ENCODE measurements at regions not wholly inside any gene's neighbourhood (a gene's known extent, or its start where the extent isn't known, plus 50 kb on each side); places are given as distances from the start of the nearest gene placed in this dataset.
"Not testable (repeated sequence)": the region's sequence is repeated elsewhere in the genome, so short reads cannot be mapped to it uniquely, and the experiment has no call there.

DNA sequence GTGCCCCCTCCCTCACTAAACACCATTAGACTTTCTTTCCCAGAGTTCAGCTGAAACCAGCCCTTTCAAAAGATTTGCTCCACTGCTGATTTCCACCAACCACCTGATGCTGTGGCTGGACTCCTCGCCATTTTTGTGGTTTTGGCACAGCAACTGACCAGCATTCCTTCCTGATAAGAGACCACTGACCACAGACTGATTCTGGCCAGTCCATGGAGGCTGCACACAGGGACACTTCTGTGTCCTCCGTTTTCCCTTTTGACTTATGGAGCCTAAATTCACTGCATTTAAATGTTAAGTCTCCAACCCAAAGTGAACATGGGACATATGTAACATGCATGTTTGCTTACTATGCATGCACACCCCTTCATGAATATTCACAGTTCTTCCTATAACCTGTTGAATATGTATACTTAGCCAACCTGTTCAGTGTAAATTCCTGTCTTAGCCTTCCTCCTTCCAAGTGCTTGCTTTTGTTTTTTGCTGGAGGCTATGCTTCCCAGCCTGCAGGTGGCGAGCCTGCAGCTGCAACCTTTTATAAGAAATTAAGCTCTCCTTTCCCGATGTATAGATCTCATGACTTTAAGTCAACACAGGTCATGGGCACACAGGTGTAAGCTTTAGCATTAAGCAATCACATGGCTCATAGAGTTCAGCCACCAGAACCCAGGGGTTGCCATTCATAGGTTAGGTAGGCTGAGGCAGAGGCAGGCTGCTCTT is 78.7 kb downstream of the ACTL7B start:
- Mint-ChIP-seq H3K4me3 (no peak overlapping the region), H3K4me1 (no peaks in the 10 kb centered on the region), H3K36me3 (no peaks in the 10 kb centered on the region), H3K9me3 (no peaks in the 10 kb centered on the region), H3K27ac (no peak overlapping the region)
- DNase-seq (ENCODE audit: low spot score in 2 of 2) = no peak
- no peak for ATAC-seq

GRCh38 chr9:108775901-108776306 is 79.9 kb downstream of the ACTL7B start:
- ATAC-seq (no peak), DNase-seq (ENCODE audit: low spot score in 2 of 2) (no peak)
- no peaks in the 10 kb centered on the region for H3K9me3 Mint-ChIP-seq
- no peak overlapping the region for H3K4me3 Mint-ChIP-seq
- no peak overlapping the region for H3K27ac Mint-ChIP-seq
- no peaks in the 10 kb centered on the region for H3K4me1 Mint-ChIP-seq
- H3K36me3 Mint-ChIP-seq = no peaks in the 10 kb centered on the region

DNA sequence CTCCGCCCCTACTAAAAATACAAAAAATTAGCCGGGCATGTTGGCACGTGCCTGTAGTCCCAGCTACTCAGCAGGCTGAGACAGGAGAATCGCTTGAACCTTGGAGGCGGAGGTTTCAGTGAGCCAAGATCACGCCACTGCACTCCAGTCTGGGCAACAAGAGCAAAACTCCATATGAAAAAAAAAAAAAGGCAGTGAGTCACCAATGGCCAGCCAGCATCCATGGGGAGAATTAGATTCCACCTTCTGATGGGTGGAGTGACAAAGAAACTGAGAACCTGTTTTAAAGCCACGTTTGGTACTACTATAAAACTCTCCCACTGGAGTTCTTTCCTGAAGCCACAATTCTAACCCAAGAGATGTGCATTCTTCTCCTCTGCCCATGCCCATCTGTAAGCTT is 81.7 kb downstream of the ACTL7B start:
- H3K4me3 Mint-ChIP-seq; H3K4me1 Mint-ChIP-seq; DNase-seq (ENCODE audit: low spot score in 2 of 2); H3K27ac Mint-ChIP-seq; H3K36me3 Mint-ChIP-seq; ATAC-seq; H3K9me3 Mint-ChIP-seq: not testable (repeated sequence)

GRCh38 chr9:108772301-108772894 is 83.4 kb downstream of the ACTL7B start:
- Mint-ChIP-seq H3K36me3 (no peaks in the 10 kb centered on the region), H3K9me3 (no peaks in the 10 kb centered on the region), H3K27ac (no peak overlapping the region), H3K4me3 (no peak overlapping the region), H3K4me1 (no peaks in the 10 kb centered on the region)
- no peak for ATAC-seq
- DNase-seq (ENCODE audit: low spot score in 2 of 2) = no peak

DNA sequence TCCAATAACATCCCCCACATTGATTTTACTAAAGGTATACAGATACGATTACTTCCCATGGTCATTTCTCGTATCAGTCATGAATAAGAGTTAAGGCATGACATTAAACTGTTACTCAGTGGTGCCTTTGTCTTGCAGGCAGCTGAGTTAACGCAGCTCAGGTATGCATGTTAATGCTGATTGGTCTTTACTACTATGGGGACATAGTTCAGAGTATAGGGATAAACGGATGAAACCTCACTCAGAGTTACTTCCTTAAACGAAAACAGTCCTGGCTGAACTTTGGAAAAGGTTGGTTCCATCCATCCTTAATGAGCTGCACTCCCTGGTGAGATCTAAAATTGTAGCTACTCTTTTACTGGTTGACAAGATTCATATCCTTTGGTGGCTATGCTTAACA is 87.0 kb downstream of the ACTL7B start:
- Mint-ChIP-seq H3K4me1 (no peaks in the 10 kb centered on the region), H3K9me3 (no peaks in the 10 kb centered on the region), H3K4me3 (no peak overlapping the region), H3K36me3 (no peaks in the 10 kb centered on the region), H3K27ac (no peak overlapping the region)
- DNase-seq (ENCODE audit: low spot score in 2 of 2) = no peak
- no peak for ATAC-seq

- H3K27ac Mint-ChIP-seq = no peak overlapping the region
Observed at GRCh38 chr9:108766626-108767161, 89.1 kb downstream of the ACTL7B start.

GRCh38 chr9:108765265-108765664 is 90.5 kb downstream of the ACTL7B start:
- DNase-seq (ENCODE audit: low spot score in 2 of 2) (no peak), ATAC-seq (no peak)
- Mint-ChIP-seq H3K9me3 (no peaks in the 10 kb centered on the region), H3K36me3 (no peaks in the 10 kb centered on the region), H3K27ac (no peak overlapping the region), H3K4me1 (no peaks in the 10 kb centered on the region), H3K4me3 (no peak overlapping the region)

More at GRCh38 chr9:108766626-108767161, 89.1 kb downstream of the ACTL7B start:
- Mint-ChIP-seq H3K9me3 (no peaks in the 10 kb centered on the region), H3K36me3 (no peaks in the 10 kb centered on the region), H3K4me3 (no peak overlapping the region), H3K4me1 (no peaks in the 10 kb centered on the region)
- DNase-seq (ENCODE audit: low spot score in 2 of 2) = no peak
- ATAC-seq = no peak

DNA sequence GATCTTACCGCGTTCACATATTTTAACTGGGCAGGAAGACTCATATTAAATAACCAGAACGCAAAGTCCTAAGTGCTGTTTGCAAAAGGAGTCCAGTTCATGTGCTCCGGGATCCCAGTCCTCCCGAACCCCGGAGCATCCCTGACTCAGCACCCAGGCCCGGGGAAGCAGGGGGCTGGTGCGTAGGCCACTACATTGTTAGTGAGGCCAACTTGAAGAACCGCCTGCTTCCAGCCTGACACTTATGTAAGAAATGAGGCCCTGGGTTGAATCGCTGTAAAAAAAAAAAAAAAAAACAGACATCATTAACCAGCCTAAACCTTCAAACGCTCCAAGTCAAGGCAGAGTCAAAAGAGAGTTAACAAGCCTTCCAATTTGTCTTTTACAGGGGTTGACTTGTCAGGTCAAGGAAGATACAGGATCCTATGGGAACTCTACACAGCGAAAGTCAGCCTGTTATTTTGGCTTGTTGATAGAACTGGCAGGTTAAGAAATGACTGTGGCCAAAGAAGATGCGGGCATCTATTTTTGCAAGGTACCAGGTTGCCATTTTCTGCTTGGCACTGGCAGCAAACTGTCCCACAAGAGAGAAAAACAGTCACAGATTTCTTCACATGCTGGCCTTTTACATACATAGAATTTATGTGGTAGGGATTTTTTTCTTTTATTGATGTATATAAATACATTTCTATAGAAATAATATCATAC is 93.3 kb downstream of the ACTL7B start:
- Mint-ChIP-seq H3K27ac (no peak overlapping the region), H3K4me1 (no peaks in the 10 kb centered on the region), H3K4me3 (no peak overlapping the region), H3K9me3 (no peaks in the 10 kb centered on the region), H3K36me3 (no peaks in the 10 kb centered on the region)
- ATAC-seq (no peak), DNase-seq (ENCODE audit: low spot score in 2 of 2) (no peak)

DNA sequence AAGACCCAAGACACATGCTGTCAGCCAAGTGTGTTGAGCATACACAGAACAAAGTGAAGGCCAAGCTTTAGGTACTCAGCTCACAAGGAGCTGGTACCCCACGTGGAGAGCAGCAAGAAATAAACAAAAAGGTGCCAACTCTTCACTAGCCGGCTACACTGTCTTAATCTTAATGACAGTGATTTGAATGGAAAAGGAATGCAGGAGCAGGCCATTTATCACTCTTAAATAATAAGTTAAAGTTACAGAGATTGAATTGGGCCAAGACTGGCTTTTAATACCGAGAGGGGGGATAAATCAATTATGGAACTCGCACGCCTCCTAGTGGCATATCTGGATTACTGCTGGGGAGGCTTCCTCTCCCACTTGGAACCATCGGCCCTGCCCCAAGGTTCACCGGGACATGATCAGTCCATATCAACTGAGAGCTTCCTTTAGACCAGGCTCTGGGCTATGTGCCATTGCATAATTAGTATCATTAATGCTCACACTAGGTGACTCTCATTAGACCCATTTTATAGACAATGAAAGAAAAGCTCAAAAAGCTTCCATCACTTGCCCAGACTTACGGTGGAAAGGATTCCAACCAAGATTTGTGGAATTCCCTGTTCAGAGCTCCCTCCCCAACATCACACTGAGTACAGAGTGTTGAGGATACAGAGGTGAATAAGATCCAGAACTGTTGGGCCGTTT is 94.0 kb downstream of the ACTL7B start:
- Mint-ChIP-seq H3K27ac (no peak overlapping the region), H3K4me1 (no peaks in the 10 kb centered on the region), H3K36me3 (no peaks in the 10 kb centered on the region), H3K4me3 (no peak overlapping the region), H3K9me3 (no peaks in the 10 kb centered on the region)
- ATAC-seq = no peak
- peak in 1 of 2 donors; percentile 56 for DNase-seq (ENCODE audit: low spot score in 2 of 2)

DNA sequence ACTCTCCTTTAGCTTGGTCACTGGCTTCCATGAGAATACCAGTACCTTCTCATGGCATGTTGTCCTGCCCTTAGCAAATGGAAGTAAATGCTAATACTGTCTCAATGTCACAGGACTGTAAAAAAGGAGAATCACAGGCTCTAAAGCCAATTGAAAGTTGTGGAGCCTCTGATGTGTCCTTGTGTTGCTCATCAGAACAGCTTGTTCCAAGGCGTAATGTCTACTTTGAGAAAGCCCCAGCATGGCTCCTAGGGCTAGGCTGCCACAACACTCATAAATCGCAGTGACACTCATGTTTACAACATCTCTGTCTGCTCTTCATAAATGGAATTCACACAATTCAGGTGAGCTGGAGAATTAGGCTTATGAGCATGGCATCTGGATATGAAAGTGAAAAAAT is 94.9 kb downstream of the ACTL7B start:
- ATAC-seq = no peak
- DNase-seq (ENCODE audit: low spot score in 2 of 2) = no peak
- no peaks in the 10 kb centered on the region for H3K4me1 Mint-ChIP-seq
- no peak overlapping the region for H3K4me3 Mint-ChIP-seq
- H3K9me3 Mint-ChIP-seq = no peaks in the 10 kb centered on the region
- H3K36me3 Mint-ChIP-seq = no peaks in the 10 kb centered on the region
- no peak overlapping the region for H3K27ac Mint-ChIP-seq

DNA sequence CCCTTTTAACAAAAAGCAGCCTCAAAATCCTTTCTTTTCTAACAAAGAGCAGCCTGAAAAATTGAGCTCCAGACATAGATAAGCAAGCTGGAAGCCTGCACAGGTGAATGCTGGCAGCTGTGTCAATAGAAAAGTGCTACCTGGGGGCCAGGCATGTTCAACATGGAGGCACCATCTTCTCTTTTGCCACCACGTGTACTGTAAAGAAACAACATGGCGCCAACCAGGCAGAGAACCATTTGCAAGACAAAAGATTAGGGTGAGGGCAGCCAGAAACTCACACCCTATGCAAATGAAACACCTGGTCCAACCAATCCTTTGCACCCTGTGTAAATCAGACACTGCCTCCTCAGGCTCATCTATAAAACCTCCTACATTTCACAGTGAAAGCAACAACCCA is 96.0 kb downstream of the ACTL7B start:
- DNase-seq (ENCODE audit: low spot score in 2 of 2) (no peak), ATAC-seq (no peak)
- Mint-ChIP-seq H3K27ac (no peak overlapping the region), H3K36me3 (no peaks in the 10 kb centered on the region), H3K9me3 (no peaks in the 10 kb centered on the region), H3K4me1 (no peaks in the 10 kb centered on the region), H3K4me3 (no peak overlapping the region)

GRCh38 chr9:108759399-108759798 is 96.4 kb downstream of the ACTL7B start:
- H3K4me1 Mint-ChIP-seq = no peaks in the 10 kb centered on the region
- no peak overlapping the region for H3K27ac Mint-ChIP-seq
- H3K9me3 Mint-ChIP-seq = no peaks in the 10 kb centered on the region
- no peak overlapping the region for H3K4me3 Mint-ChIP-seq
- H3K36me3 Mint-ChIP-seq = no peaks in the 10 kb centered on the region
- DNase-seq (ENCODE audit: low spot score in 2 of 2) (no peak), ATAC-seq (no peak)

DNA sequence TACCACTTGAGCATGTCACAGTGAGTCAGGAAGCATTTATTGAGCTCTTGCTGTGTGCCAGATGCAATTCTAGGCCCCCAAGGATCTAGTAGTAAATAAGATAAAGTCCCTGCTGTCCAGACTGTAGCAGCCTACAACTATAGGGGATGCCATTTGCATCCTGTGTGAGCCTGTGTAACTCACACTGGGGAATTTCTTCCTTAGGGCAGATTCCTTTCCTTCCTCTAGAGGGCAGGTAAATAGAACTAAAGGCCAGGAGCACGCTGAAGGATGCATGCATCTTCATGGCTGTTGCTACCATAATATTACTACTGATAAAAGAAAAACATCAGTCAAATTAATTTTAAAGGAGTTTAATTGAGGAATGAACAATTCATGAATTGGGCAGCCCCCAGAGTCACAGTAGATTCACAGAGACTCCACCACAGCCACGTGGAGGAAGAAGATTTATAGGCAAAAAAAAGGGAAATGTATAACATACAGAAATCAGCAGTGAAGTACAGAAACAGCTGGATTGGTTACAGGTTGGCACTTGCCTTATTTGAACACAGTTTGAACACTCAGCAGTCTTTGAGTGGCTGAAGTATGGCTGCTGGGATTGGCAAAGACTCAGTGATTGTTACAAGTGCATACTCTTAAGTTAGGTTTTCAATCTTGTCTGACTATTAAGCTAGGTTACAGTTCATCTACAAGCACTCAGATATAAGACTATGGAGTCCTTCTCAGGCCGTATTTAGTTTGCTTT is 98.9 kb downstream of the ACTL7B start:
- Mint-ChIP-seq H3K27ac (no peak overlapping the region), H3K4me3 (no peak overlapping the region), H3K9me3 (peaks cover 8% of the 10 kb centered on the region)

DNA sequence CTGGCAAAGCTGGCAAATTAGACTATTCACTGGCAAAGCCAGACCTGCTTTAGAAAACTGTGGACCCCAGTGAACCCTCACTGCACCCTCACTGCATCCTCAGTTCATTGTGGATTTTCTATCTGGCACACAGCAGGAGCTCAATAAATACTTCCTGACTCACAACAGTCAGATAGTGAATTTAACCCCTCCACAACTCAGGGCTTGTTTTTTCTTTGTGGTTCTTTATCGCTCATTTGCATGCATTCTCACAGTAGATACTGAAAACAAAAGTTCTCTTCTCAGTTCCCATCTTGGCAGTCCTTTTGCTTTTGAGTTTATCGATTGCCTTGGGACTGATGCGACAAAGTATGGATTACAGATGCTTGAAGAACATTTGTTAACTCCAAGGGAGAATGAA is 99.8 kb downstream of the ACTL7B start:
- no peaks in the 10 kb centered on the region for H3K4me1 Mint-ChIP-seq
- H3K27ac Mint-ChIP-seq = no peak overlapping the region
- ATAC-seq = no peak

More for the DNA sequence above, 98.9 kb downstream of the ACTL7B start:
- DNase-seq (ENCODE audit: low spot score in 2 of 2) = no peak
- no peak for ATAC-seq
- H3K36me3 Mint-ChIP-seq = no peaks in the 10 kb centered on the region
- no peaks in the 10 kb centered on the region for H3K4me1 Mint-ChIP-seq

DNA sequence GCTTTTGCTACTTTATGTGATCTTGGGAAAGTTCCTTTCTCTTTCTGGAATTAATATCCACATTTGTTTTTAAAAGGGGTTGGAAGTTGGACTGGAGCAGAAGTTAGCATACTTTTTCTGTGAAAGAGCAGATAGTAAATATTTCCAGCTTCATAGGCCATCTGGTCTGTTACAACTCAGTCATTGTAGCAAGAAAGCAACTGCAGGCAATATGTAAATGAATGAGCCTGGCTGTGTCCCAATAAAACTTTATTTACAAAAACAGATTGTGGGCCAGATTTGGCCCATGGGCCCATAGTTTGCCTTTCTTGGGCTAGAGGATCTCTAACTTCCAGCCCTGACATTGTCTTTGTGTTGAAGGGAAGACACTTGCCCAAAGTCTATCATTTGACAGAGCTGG is 104.4 kb downstream of the ACTL7B start:
- H3K4me3 Mint-ChIP-seq = no peak overlapping the region
- no peaks in the 10 kb centered on the region for H3K36me3 Mint-ChIP-seq
- ATAC-seq (no peak), DNase-seq (ENCODE audit: low spot score in 2 of 2) (no peak)
- H3K27ac Mint-ChIP-seq = no peak overlapping the region
- peaks cover 8% of the 10 kb centered on the region for H3K9me3 Mint-ChIP-seq
- no peaks in the 10 kb centered on the region for H3K4me1 Mint-ChIP-seq

More for the DNA sequence above, 99.8 kb downstream of the ACTL7B start:
- Mint-ChIP-seq H3K4me3 (no peak overlapping the region), H3K9me3 (peaks cover 8% of the 10 kb centered on the region), H3K36me3 (no peaks in the 10 kb centered on the region)
- no peak for DNase-seq (ENCODE audit: low spot score in 2 of 2)

Data from stimulated activated effector memory CD8-positive, alpha-beta T cell treated with anti-CD3 and anti-CD28 coated beads, Interleukin-12 subunit alpha, Interleukin-12 subunit beta, amount 100 ng/mL, for 72 hours (primary cell).